Hepatocyte (in vitro differentiated cells): ENCODE measurements at regions not wholly inside any gene's neighbourhood (a gene's known extent, or its start where the extent isn't known, plus 50 kb on each side); places are given as distances from the start of the nearest gene placed in this dataset.

ENCODE experiments used
- CTCF ChIP-seq: fragments of 200-600 bp; sonication (generic); IDR thresholded peaks from 2 replicates; pipeline ENCODE4 v1.5.1; 2016; ENCODE audit warnings: antibody characterized with exemption, mild to moderate bottlenecking; ENCODE audit not compliant: poor library complexity
- EZH2 ChIP-seq: fragments of 200-600 bp; sonication (generic); IDR thresholded peaks from 2 replicates; pipeline ENCODE4 v1.6.1; 2016; ENCODE audit warnings: antibody characterized with exemption, mild to moderate bottlenecking, borderline replicate concordance
- EZH2phosphoT487 ChIP-seq: fragments of 200-600 bp; sonication (generic); IDR thresholded peaks from one replicate; pipeline ENCODE4 v1.6.1; 2018; ENCODE audit warnings: antibody characterized with exemption, mild to moderate bottlenecking, low read depth, moderate library complexity; ENCODE audit not compliant: unreplicated experiment, severe bottlenecking

GRCh38 chr14:65162031-65162430 is 59.7 kb upstream of the MAX start:
- TF ChIP-seq CTCF (no peak), EZH2phosphoT487 (no peak), EZH2 (no peak)
